Uterus (tissue), 3 donors: ENCODE measurements at regions not wholly inside any gene's neighbourhood (a gene's known extent, or its start where the extent isn't known, plus 50 kb on each side); places are given as distances from the start of the nearest gene placed in this dataset.

Source experiments
- DNase-seq, 2 donors: peaks; one replicate each; pipeline ENCODE4 v3.0.0-alpha.2; 2019 to 2020
- H3K27ac ChIP-seq, 2 donors: fragments of 200-600 bp; sonication (generic); 1 replicate in 1 of 2; 2 replicates in 1 of 2; pipeline ENCODE4 v1.5.1; 2016 to 2018
- H3K27me3 ChIP-seq, 2 donors: fragments of 200-600 bp; sonication (generic); one replicate each; pipeline ENCODE4 v1.5.1; 2018 to 2019; ENCODE audit warnings: control low read depth in 1 of 2
- H3K36me3 ChIP-seq, 2 donors: fragments of 200-600 bp; sonication (generic); one replicate each; pipeline ENCODE4 v1.5.1; 2019; ENCODE audit warnings: control low read depth in 1 of 2
- H3K4me1 ChIP-seq, 2 donors: fragments of 200-600 bp; sonication (generic); one replicate each; pipeline ENCODE4 v1.5.1; 2018 to 2019; ENCODE audit warnings: control low read depth in 1 of 2
- H3K4me3 ChIP-seq, 2 donors: fragments of 200-600 bp; sonication (generic); 1 replicate in 1 of 2; 2 replicates in 1 of 2; pipeline ENCODE4 v1.5.1; 2018 to 2019; ENCODE audit warnings: mild to moderate bottlenecking in 1 of 2
- H3K9me3 ChIP-seq, 2 donors: fragments of 200-600 bp; sonication (generic); one replicate each; pipeline ENCODE4 v1.5.1; 2019; ENCODE audit warnings: control low read depth in 1 of 2
- POLR2A ChIP-seq, 2 donors: fragments of 450-650 bp; IDR thresholded peaks; one replicate each; pipeline ENCODE4 v1.6.1; 2016; ENCODE audit warnings: antibody characterized with exemption in 2 of 2, mild to moderate bottlenecking in 1 of 2, moderate library complexity in 1 of 2
- intact Hi-C: fragments of 100-400 bp; cut with DNase I; formaldehyde crosslinking; loops from one replicate; pipeline ENCODE4 v1.15.1; 2023; ENCODE audit warnings: low total_unique reads
- TF ChIP-seq, protein P1 (sequence below), 4 experiments: fragments of 200-600 bp in 2 of 4; fragments of 450-650 bp in 2 of 4; sonication (generic) in 2 of 4; IDR thresholded peaks; one replicate each; pipeline ENCODE4 v1.5.1; 2016 to 2019; ENCODE audit warnings: antibody characterized with exemption in 4 of 4, mild to moderate bottlenecking in 2 of 4, moderate library complexity in 1 of 4
- donor health status: DM: yes; HTN: yes; CAD: no.

DNA sequence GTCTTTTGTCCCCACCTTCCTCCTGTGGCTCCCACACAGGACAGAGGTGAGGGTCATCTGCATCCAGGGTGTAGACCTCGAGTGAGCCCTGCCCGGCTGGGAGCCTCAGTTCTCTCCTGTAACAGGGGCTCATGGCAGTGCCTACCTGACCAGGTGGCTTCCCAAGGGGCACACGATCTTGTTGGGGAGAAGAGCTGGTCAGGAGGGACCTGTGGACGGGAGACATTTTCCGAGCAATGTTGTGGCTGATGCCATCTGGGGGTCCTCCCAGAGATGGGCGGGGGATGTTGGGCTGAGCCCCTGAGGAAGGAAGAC is 51.9 kb downstream of the CEBPB start:
- intact Hi-C loops, result no loop called here
- no peak for DNase-seq
- H3K4me1 ChIP-seq, result no peaks in the 10 kb centered on the region
- H3K4me3 ChIP-seq, result no peak overlapping the region
- no peaks in the 10 kb centered on the region for H3K27me3 ChIP-seq
- no peak overlapping the region for H3K27ac ChIP-seq
- no peaks in the 10 kb centered on the region for H3K36me3 ChIP-seq
- H3K9me3 ChIP-seq, result no peaks in the 10 kb centered on the region
- TF ChIP-seq POLR2A (IDR thresholded peaks at IDR 0.05), result no peak
- TF ChIP-seq, protein P1, sequence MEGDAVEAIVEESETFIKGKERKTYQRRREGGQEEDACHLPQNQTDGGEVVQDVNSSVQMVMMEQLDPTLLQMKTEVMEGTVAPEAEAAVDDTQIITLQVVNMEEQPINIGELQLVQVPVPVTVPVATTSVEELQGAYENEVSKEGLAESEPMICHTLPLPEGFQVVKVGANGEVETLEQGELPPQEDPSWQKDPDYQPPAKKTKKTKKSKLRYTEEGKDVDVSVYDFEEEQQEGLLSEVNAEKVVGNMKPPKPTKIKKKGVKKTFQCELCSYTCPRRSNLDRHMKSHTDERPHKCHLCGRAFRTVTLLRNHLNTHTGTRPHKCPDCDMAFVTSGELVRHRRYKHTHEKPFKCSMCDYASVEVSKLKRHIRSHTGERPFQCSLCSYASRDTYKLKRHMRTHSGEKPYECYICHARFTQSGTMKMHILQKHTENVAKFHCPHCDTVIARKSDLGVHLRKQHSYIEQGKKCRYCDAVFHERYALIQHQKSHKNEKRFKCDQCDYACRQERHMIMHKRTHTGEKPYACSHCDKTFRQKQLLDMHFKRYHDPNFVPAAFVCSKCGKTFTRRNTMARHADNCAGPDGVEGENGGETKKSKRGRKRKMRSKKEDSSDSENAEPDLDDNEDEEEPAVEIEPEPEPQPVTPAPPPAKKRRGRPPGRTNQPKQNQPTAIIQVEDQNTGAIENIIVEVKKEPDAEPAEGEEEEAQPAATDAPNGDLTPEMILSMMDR (IDR thresholded peaks at IDR 0.05), result no peak

DNA sequence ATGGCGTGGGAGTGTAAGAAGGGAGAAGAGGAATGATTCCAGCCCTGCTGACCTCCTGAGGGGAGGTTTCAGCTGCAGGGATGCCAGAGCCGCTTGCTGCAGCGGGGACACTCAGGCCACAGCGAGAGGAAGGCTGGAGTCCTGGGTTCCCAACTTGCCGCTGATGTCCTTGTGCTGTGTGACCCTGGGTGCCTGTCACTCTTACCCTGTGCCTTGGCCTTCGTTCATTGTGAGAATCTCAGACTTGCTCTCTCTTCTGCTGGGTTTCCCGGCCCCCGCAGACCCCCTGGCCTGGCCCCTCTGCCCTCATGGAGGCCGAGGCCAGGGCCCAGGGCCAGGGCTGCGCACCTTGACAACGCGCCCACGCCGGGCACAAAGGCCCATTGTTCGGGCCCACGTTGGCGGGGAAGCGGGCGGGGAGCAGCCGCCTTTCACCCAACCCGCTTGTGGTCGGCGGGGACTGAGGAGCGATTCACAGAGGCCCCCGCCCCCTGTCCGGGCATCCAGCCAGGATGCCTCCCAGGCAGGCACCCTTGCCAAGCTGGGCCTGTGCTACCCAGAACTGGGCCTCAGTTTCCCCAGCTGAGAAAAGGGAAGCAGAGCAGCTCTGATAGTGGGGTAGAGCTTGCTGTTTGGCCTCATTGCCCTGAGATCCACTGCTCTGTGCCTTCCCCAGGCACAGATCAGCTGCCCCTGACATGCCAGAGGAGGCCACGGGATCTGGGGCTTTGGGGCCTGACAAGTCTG is 52.4 kb downstream of the CEBPB start:
- TF ChIP-seq POLR2A (IDR thresholded peaks at IDR 0.05), result no peak
- TF ChIP-seq, protein P1 (IDR thresholded peaks at IDR 0.05), result no peak
- Histone ChIP-seq H3K4me3 (no peak overlapping the region), H3K36me3 (no peaks in the 10 kb centered on the region), H3K4me1 (no peaks in the 10 kb centered on the region), H3K27me3 (no peaks in the 10 kb centered on the region), H3K27ac (no peak overlapping the region), H3K9me3 (no peaks in the 10 kb centered on the region)
- no peak for DNase-seq
- intact Hi-C loops, result no loop called here

DNA sequence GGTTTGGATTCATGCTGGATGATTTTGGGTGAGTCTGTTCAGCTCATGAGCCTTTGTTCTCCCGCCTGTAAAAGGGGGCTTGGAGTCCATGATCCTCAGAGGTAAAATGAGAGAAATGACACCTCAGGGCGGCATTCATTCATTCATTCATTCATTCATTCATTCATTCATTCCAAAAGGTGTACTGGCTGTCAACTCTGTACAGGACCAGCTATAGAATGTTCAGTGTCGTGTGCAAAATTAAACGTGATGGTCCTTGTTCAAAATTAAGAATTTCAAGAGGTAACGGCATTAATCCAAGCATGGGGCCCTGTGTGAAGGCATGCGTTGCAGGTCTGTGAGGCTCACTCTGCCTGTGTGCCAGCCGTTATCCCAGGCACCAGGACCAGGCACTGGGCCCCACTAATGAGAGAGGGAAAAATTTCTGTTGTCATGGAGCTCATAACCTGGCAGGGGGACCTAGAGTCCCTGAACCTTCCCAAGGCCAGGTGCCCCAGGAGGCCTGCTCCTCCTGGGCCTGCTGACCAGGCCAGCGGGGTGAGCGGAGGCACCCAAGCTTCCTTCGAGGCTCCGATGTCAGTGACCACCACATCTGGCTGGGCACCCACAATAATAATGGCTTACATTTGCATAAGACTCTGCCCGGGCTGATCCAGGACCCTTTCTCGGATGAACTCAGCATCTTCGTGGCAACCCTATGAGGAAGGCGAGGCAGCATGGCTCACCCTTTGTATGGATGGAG is 53.2 kb downstream of the CEBPB start:
- TF ChIP-seq POLR2A (IDR thresholded peaks at IDR 0.05), result no peak
- TF ChIP-seq, protein P1 (IDR thresholded peaks at IDR 0.05), result no peak
- Histone ChIP-seq H3K4me3 (no peak overlapping the region), H3K4me1 (no peaks in the 10 kb centered on the region), H3K27me3 (no peaks in the 10 kb centered on the region), H3K36me3 (no peaks in the 10 kb centered on the region), H3K27ac (no peak overlapping the region), H3K9me3 (no peaks in the 10 kb centered on the region)
- intact Hi-C loops, result no loop called here
- no peak for DNase-seq

DNA sequence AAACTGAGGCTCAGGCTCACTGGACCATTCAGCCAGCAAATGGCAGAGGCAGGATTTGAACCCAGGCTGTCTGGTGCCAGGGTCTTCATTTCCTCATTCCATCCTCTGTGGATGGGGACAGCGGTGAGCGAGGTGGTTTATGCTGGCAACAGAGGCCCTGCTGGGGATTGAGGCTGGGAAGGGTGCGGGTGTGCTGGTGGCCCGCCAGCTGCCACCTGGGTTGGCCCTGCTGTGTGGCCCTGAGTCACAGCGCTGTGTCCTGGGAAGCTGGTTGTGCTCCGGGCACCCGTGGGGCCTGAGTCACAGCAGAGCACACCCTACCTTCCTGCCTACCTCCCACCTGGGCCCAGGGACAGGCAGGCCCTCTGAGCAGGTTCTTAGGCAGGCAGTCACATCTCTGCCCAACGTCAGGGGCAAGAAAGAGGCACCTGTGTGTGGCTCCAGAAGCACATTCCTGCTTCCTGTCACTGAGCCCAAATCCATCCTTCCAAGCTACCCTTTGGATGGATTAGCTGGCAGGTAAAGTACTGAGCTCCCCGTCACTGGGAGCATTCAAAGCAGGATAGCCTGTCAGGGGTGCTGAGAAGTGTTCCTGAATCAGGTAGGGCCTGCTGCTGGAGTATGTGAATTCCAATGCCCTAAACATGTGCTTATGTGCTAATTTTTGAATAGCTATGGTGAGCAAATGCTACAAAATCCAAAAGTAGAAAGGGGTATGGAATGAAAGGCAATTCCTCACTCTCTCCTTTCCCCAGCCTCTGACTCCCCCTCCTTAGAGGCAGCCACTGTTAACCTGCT is 53.9 kb downstream of the CEBPB start:
- H3K36me3 ChIP-seq, result no peaks in the 10 kb centered on the region
- H3K9me3 ChIP-seq, result no peaks in the 10 kb centered on the region
- H3K4me3 ChIP-seq, result no peak overlapping the region
- TF ChIP-seq POLR2A (IDR thresholded peaks at IDR 0.05), result no peak
- TF ChIP-seq, protein P1 (IDR thresholded peaks at IDR 0.05), result no peak
- intact Hi-C loops, result no loop called here
- H3K4me1 ChIP-seq, result no peaks in the 10 kb centered on the region
- no peaks in the 10 kb centered on the region for H3K27me3 ChIP-seq
- DNase-seq, result no peak
- no peak overlapping the region for H3K27ac ChIP-seq
